IMR-90 (cell line): ENCODE measurements at regions not wholly inside any gene's neighbourhood (a gene's known extent, or its start where the extent isn't known, plus 50 kb on each side); places are given as distances from the start of the nearest gene placed in this dataset.

Experiments
- ATAC-seq: fragments of 200-7000 bp; cut with Tn5 transposase; 2 replicates; pipeline ENCODE4 v1.9.1; 2020; ENCODE audit warnings: low read depth, mild to moderate bottlenecking, moderate library complexity
- BruUV-seq: library from RNA; stranded (reverse); fragments of 400-500 nt; replicated peaks from 2 replicates; lab custom pipeline; 2021; lab: Mats Ljungman, UMichigan
- CTCF ChIA-PET: fragments of 300-600 bp; formaldehyde crosslinking; extraction: SDS; loops from one replicate; lab custom pipeline; 2021; ENCODE audit warnings: antibody characterized with exemption; lab: Yijun Ruan, JAX
- POLR2A ChIA-PET: fragments of 300-600 bp; sonication (Branson Sonifier 250); formaldehyde crosslinking; loops from one replicate; lab custom pipeline; 2022; ENCODE audit warnings: antibody characterized with exemption; ENCODE audit not compliant: unreplicated experiment; lab: Charles Lee
- DNase-seq: peaks from one replicate; pipeline ENCODE4 v3.0.0; 2013
- H2AFZ ChIP-seq: replicated peaks from 2 replicates; pipeline ENCODE3; 2013; ENCODE audit warnings: low read length, mild to moderate bottlenecking; ENCODE audit not compliant: poor library complexity
- H2AK5ac ChIP-seq: 2 replicates; pipeline ENCODE4 v1.6.1; 2013; ENCODE audit warnings: low read depth, low read length, inconsistent platforms
- H2AK9ac ChIP-seq: replicated peaks from 2 replicates; pipeline ENCODE3; 2013; ENCODE audit warnings: mild to moderate bottlenecking, low read depth, low read length, moderate library complexity; ENCODE audit not compliant: poor library complexity
- H2BK120ac ChIP-seq: 2 replicates; pipeline ENCODE4 v1.6.1; 2013; ENCODE audit warnings: low read depth, low read length, inconsistent platforms
- H2BK15ac ChIP-seq: 3 replicates; pipeline ENCODE4 v1.6.1; 2013; ENCODE audit warnings: low read depth, low read length, inconsistent platforms
- H2BK20ac ChIP-seq: 2 replicates; pipeline ENCODE4 v1.6.1; 2013; ENCODE audit warnings: low read depth, mild to moderate bottlenecking, inconsistent platforms, low read length, moderate library complexity
- H2BK5ac ChIP-seq: 2 replicates; pipeline ENCODE4 v1.6.1; 2013; ENCODE audit warnings: mild to moderate bottlenecking, low read depth, low read length, inconsistent platforms; ENCODE audit not compliant: poor library complexity, severe bottlenecking
- H3K14ac ChIP-seq: replicated peaks from 2 replicates; pipeline ENCODE4 v1.6.1; 2013; ENCODE audit warnings: low read depth, low read length, inconsistent platforms
- H3K18ac ChIP-seq: 2 replicates; pipeline ENCODE4 v1.6.1; 2013; ENCODE audit warnings: low read depth, low read length, control low read depth
- H3K23ac ChIP-seq: 2 replicates; pipeline ENCODE4 v1.6.1; 2013; ENCODE audit warnings: low read depth, low read length, inconsistent platforms
- H3K27ac ChIP-seq: 2 replicates; pipeline ENCODE4 v1.5.1; 2013; ENCODE audit warnings: mild to moderate bottlenecking, control low read depth, low read length; ENCODE audit not compliant: insufficient read depth
- H3K27me3 ChIP-seq: 2 replicates; pipeline ENCODE4 v1.6.1; 2013; ENCODE audit warnings: low read length; ENCODE audit not compliant: control insufficient read depth, insufficient read depth
- H3K36me3 ChIP-seq: 2 replicates; pipeline ENCODE4 v1.6.1; 2013; ENCODE audit warnings: low read length, mixed read lengths; ENCODE audit not compliant: control insufficient read depth, insufficient read depth
- H3K4ac ChIP-seq: 2 replicates; pipeline ENCODE4 v1.6.1; 2013; ENCODE audit warnings: low read depth, low read length, inconsistent platforms
- H3K4me1 ChIP-seq: 2 replicates; pipeline ENCODE4 v1.6.1; 2013; ENCODE audit warnings: low read length, mixed read lengths; ENCODE audit not compliant: control insufficient read depth, insufficient read depth
- H3K4me2 ChIP-seq: 2 replicates; pipeline ENCODE4 v1.6.1; 2013; ENCODE audit warnings: low read depth, mild to moderate bottlenecking, control low read depth, low read length, moderate library complexity
- H3K4me3 ChIP-seq: 2 replicates; pipeline ENCODE4 v1.5.1; 2013; ENCODE audit warnings: low read depth, mild to moderate bottlenecking, control low read depth, low read length, moderate library complexity; ENCODE audit not compliant: insufficient read depth
- H3K56ac ChIP-seq: 2 replicates; pipeline ENCODE4 v1.6.1; 2013; ENCODE audit warnings: low read length, inconsistent platforms; ENCODE audit not compliant: insufficient read depth; ENCODE audit errors: extremely low read depth
- H3K79me1 ChIP-seq, 2 experiments: 2 replicates each; pipeline ENCODE4 v1.6.1; 2013; ENCODE audit warnings: low read length in 2 of 2, inconsistent platforms in 1 of 2, low read depth in 1 of 2
- H3K9ac ChIP-seq: 2 replicates; pipeline ENCODE4 v1.6.1; 2013; ENCODE audit warnings: low read depth, low read length, control low read depth
- H3K9me1 ChIP-seq: 2 replicates; pipeline ENCODE4 v1.6.1; 2013; ENCODE audit warnings: low read length, inconsistent platforms; ENCODE audit not compliant: insufficient read depth
- H3K9me3 ChIP-seq: 2 replicates; pipeline ENCODE4 v1.6.1; 2013; ENCODE audit warnings: low read length; ENCODE audit not compliant: control insufficient read depth, insufficient read depth
- H4K20me1 ChIP-seq: 2 replicates; pipeline ENCODE4 v1.6.1; 2013; ENCODE audit warnings: low read length, inconsistent platforms; ENCODE audit not compliant: insufficient read depth
- H4K5ac ChIP-seq: 2 replicates; pipeline ENCODE4 v1.6.1; 2013; ENCODE audit warnings: mild to moderate bottlenecking, low read depth, low read length, control low read depth
- H4K8ac ChIP-seq, 2 experiments: 2 replicates each; pipeline ENCODE4 v1.6.1; 2013; ENCODE audit warnings: low read depth in 2 of 2, low read length in 2 of 2, control low read depth in 1 of 2, inconsistent platforms in 1 of 2
- H4K91ac ChIP-seq: 2 replicates; pipeline ENCODE4 v1.6.1; 2013; ENCODE audit warnings: low read depth, low read length, inconsistent platforms; ENCODE audit not compliant: insufficient read depth
- BHLHE40 ChIP-seq: fragments of 150-350 bp; IDR thresholded peaks from 2 replicates; pipeline ENCODE4 v1.6.1; 2016; ENCODE audit warnings: mild to moderate bottlenecking, low read depth, low read length
- CEBPB ChIP-seq: IDR thresholded peaks from 2 replicates; pipeline ENCODE4 v1.6.1; 2012; ENCODE audit warnings: low read depth, low read length, improper control_type of control experiment
- FOS ChIP-seq: fragments of 150-350 bp; IDR thresholded peaks from 2 replicates; pipeline ENCODE4 v1.6.1; 2016; ENCODE audit warnings: low read depth, low read length
- MAFK ChIP-seq: IDR thresholded peaks from 2 replicates; pipeline ENCODE4 v1.6.1; 2012; ENCODE audit warnings: low read depth, low read length, improper control_type of control experiment
- MAZ ChIP-seq: IDR thresholded peaks from 2 replicates; pipeline ENCODE4 v1.6.1; 2012; ENCODE audit warnings: low read depth, mild to moderate bottlenecking, low read length, improper control_type of control experiment, moderate library complexity, borderline replicate concordance
- MXI1 ChIP-seq: IDR thresholded peaks from 2 replicates; pipeline ENCODE4 v1.6.1; 2012; ENCODE audit warnings: low read depth, mild to moderate bottlenecking, low read length, moderate library complexity, borderline replicate concordance
- POLR2A ChIP-seq: IDR thresholded peaks from 2 replicates; pipeline ENCODE4 v1.6.1; 2012; ENCODE audit warnings: mild to moderate bottlenecking, low read depth, low read length
- RAD21 ChIP-seq: IDR thresholded peaks from 2 replicates; pipeline ENCODE4 v1.6.1; 2012; ENCODE audit warnings: low read length, improper control_type of control experiment
- RCOR1 ChIP-seq: IDR thresholded peaks from 2 replicates; pipeline ENCODE4 v1.6.1; 2012; ENCODE audit warnings: mild to moderate bottlenecking, low read length, improper control_type of control experiment; ENCODE audit not compliant: insufficient replicate concordance
- SMC3 ChIP-seq: fragments of 150-350 bp; IDR thresholded peaks from 2 replicates; pipeline ENCODE4 v1.6.1; 2016; ENCODE audit warnings: low read depth, mild to moderate bottlenecking, antibody characterized with exemption, low read length, moderate library complexity
- WGBS, 2 experiments: methylation state at CpG; one replicate each; pipeline versions ENCODE4 v1.1.5 to v1.1.7; 2013; ENCODE audit warnings: missing lambda C conversion rate in 2 of 2; ENCODE audit not compliant: insufficient read length in 1 of 2; ENCODE audit errors: extremely low coverage in 2 of 2; 5-methylcytosine and 5-hydroxymethylcytosine counted together
- dilution Hi-C: fragments of 300-500 bp; cut with HindIII; formaldehyde crosslinking; loops from one replicate; pipeline ENCODE4 v1.14.3; 2018; ENCODE audit warnings: low sequenced_read_pairs; ENCODE audit not compliant: unreplicated experiment
- in situ Hi-C: fragments of 300-500 bp; cut with MboI; formaldehyde crosslinking; loops from 3 replicates; pipeline ENCODE4 v1.14.3; 2019; ENCODE audit warnings: low sequenced_read_pairs, inconsistent platforms, mixed read lengths
- intact Hi-C: fragments of 100-400 bp; cut with micrococcal nuclease; formaldehyde crosslinking; loops from 2 replicates; pipeline ENCODE4 v1.10.0; 2022
- TF ChIP-seq, protein P1 (sequence below): fragments of 150-350 bp; IDR thresholded peaks from 2 replicates; pipeline ENCODE4 v1.6.1; 2017; ENCODE audit warnings: mild to moderate bottlenecking, antibody characterized with exemption, low read length, low read depth
- TF ChIP-seq, protein P2 (sequence below): fragments of 150-350 bp; IDR thresholded peaks from 2 replicates; pipeline ENCODE4 v1.6.1; 2016; ENCODE audit warnings: low read depth, mild to moderate bottlenecking, low read length, moderate library complexity, borderline replicate concordance
- TF ChIP-seq, protein P3 (sequence below): conservative IDR thresholded peaks from 2 replicates; pipeline ENCODE4 v1.5.1; 2012; ENCODE audit warnings: mild to moderate bottlenecking, low read depth, low read length, improper control_type of control experiment

DNA sequence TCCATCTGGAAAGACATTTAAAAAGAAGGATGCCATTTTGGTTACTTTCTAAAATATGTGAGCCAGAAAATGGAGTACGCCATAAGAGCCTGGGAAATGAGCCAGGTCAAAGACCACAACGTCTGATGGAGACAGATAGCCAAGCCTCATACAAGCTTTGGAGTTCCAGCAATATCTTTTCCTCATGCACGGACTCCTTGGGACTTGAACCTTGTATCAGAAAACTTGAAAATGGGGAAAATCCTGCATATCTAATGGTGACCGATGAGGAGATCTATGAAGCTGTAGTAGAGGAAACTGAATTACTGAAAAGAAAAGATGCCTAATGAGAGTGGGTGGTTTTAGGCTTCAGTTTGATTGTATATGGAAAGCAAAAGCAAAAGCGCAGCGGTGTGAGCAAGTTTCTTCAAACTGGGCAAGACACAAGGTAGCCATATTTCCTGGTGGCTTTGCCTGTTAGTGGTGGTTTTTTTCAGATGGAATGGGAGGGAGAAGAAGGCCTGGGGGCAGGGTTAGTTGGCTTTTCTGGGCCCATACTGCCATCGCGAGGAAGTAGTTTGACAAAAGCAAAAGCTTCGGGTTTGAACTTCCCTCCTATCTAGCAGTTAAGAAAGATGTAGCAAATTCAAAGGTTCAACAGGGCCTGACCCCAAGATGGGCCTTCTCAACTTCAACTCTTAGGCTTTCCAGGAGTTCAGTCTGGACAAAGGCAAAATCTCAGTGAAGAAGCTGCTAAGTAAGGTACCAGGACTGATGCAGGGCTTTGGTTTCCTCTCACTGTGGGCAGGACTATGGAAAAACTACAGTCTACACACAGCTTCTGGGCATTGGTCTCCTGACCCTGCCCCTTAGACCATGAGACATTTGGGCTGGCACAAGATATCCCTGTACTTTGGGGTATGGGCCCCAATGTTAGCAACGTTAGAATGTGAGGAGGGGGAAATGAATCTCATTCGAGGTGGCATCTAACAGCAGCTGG, 210.0 kb upstream of the STK26 start:
- Histone ChIP-seq H2BK15ac (no peak overlapping the region), H2BK20ac (0 out of 2 replicates have a peak overlapping the region, but pooled peaks have one; percentile 25), H3K14ac (no peak overlapping the region), H2AK5ac (no peak overlapping the region), H3K27ac (peak overlapping the region; percentile 50; the same call in 1 of the 2 replicates), H3K9me3 (no peaks in the 10 kb centered on the region), H4K8ac (peak overlapping the region in 1 of 2 experiments; percentile 4; a peak in 1 of 4 replicates), H2AFZ (peak overlapping the region; percentile 78), H4K20me1 (no peaks in the 10 kb centered on the region), H3K4me1 (no peaks in the 10 kb centered on the region), H3K23ac (no peak overlapping the region), H3K4ac (no peak overlapping the region), H3K27me3 (no peaks in the 10 kb centered on the region), H3K79me1 (no peaks in the 10 kb centered on the region), H3K9me1 (no peaks in the 10 kb centered on the region), H4K91ac (peak overlapping the region; percentile 27), H3K4me2 (peak overlapping the region; percentile 83), H3K36me3 (no peaks in the 10 kb centered on the region), H2AK9ac (no peak overlapping the region), H3K9ac (peak overlapping the region; percentile 32), H2BK5ac (peak overlapping the region; percentile 50), H3K18ac (peak overlapping the region; percentile 46; the same call in 1 of the 2 replicates), H2BK120ac (peak overlapping the region; percentile 56; the same call in 1 of the 2 replicates), H3K4me3 (peak overlapping the region; percentile 73), H4K5ac (peak overlapping the region; percentile 39; the same call in 1 of the 2 replicates), H3K56ac (peak overlapping the region; percentile 36; the same call in 1 of the 2 replicates)
- no TSS peak for BruUV-seq
- peak; percentile 75 for ATAC-seq
- WGBS, 2 experiments: 39% methylated on average over 5 of the region's 11 CpGs; no CpG with 5 or more reads in 1 of the 2 experiments
- intact Hi-C loops (loop anchor here (2.0 kb wide), 1 partner anchor 66 kb away; no protein-coding TSS in a partner anchor), dilution Hi-C loops (no loop called here), in situ Hi-C loops (no loop called here)
- ChIA-PET CTCF (no interaction called here), POLR2A (no interaction called here)
- DNase-seq: peak; percentile 79
- TF ChIP-seq SMC3 (peak; percentile 48; the same call in 1 of the 2 replicates), POLR2A (no peak), BHLHE40 (no peak), MAFK (no peak), MXI1 (no peak), FOS (no peak), MAZ (peak; percentile 75; the same call in 1 of the 2 replicates), CEBPB (no peak), RCOR1 (no peak), RAD21 (peak; percentile 78)
- TF ChIP-seq, protein P1, sequence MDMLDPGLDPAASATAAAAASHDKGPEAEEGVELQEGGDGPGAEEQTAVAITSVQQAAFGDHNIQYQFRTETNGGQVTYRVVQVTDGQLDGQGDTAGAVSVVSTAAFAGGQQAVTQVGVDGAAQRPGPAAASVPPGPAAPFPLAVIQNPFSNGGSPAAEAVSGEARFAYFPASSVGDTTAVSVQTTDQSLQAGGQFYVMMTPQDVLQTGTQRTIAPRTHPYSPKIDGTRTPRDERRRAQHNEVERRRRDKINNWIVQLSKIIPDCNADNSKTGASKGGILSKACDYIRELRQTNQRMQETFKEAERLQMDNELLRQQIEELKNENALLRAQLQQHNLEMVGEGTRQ: no peak
- TF ChIP-seq, protein P2, sequence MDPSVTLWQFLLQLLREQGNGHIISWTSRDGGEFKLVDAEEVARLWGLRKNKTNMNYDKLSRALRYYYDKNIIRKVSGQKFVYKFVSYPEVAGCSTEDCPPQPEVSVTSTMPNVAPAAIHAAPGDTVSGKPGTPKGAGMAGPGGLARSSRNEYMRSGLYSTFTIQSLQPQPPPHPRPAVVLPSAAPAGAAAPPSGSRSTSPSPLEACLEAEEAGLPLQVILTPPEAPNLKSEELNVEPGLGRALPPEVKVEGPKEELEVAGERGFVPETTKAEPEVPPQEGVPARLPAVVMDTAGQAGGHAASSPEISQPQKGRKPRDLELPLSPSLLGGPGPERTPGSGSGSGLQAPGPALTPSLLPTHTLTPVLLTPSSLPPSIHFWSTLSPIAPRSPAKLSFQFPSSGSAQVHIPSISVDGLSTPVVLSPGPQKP: no peak
- TF ChIP-seq, protein P3, sequence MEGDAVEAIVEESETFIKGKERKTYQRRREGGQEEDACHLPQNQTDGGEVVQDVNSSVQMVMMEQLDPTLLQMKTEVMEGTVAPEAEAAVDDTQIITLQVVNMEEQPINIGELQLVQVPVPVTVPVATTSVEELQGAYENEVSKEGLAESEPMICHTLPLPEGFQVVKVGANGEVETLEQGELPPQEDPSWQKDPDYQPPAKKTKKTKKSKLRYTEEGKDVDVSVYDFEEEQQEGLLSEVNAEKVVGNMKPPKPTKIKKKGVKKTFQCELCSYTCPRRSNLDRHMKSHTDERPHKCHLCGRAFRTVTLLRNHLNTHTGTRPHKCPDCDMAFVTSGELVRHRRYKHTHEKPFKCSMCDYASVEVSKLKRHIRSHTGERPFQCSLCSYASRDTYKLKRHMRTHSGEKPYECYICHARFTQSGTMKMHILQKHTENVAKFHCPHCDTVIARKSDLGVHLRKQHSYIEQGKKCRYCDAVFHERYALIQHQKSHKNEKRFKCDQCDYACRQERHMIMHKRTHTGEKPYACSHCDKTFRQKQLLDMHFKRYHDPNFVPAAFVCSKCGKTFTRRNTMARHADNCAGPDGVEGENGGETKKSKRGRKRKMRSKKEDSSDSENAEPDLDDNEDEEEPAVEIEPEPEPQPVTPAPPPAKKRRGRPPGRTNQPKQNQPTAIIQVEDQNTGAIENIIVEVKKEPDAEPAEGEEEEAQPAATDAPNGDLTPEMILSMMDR: peak; percentile 64
